Endothelial cell of umbilical vein (primary cell): ENCODE measurements at regions not wholly inside any gene's neighbourhood (a gene's known extent, or its start where the extent isn't known, plus 50 kb on each side); places are given as distances from the start of the nearest gene placed in this dataset.

Experiments
- BruUV-seq: library from RNA; stranded (reverse); fragments of 400-500 nt; replicated peaks from 2 replicates; lab custom pipeline; 2021; lab: Mats Ljungman, UMichigan
- CTCF ChIA-PET: fragments of 300-600, 350-600 bp; sonication (Branson Sonifier 250); formaldehyde crosslinking; loops from one replicate; lab custom pipeline; 2021; ENCODE audit warnings: antibody characterized with exemption, inconsistent platforms; lab: Charles Lee
- POLR2A ChIA-PET: fragments of 300-600, 350-600 bp; sonication (Branson Sonifier 250); formaldehyde crosslinking; loops from one replicate; lab custom pipeline; 2021; ENCODE audit warnings: antibody characterized with exemption, inconsistent platforms; lab: Charles Lee
- DNase-seq: peaks from one replicate; pipeline ENCODE4 v3.0.0-alpha.2; 2011; ENCODE audit warnings: low read depth, low spot score
- FAIRE-seq: peaks from 2 replicates; lab custom pipeline; 2011; peaks lifted over from hg19 to GRCh38; lab: Jason Lieb, UNC
- H2AFZ ChIP-seq: 2 replicates; pipeline ENCODE4 v1.6.0; 2012; ENCODE audit warnings: low read depth, low read length, control low read depth, inconsistent platforms
- H3K27ac ChIP-seq: 2 replicates; pipeline ENCODE4 v1.5.1; 2011; ENCODE audit warnings: low read depth, mild to moderate bottlenecking, control low read depth, low read length, moderate library complexity; ENCODE audit not compliant: insufficient read depth
- H3K27me3 ChIP-seq, 2 experiments: 2 replicates each; pipeline versions ENCODE4 v1.6.0 to v1.6.1; 2011; ENCODE audit warnings: low read length in 2 of 2, mixed read lengths in 1 of 2; ENCODE audit not compliant: control insufficient read depth in 2 of 2, insufficient read depth in 2 of 2
- H3K36me3 ChIP-seq, 2 experiments: 2 replicates in 1 of 2; 3 replicates in 1 of 2; pipeline ENCODE4 v1.5.1; 2011; ENCODE audit warnings: low read length in 2 of 2, mild to moderate bottlenecking in 1 of 2, moderate library complexity in 1 of 2; ENCODE audit not compliant: control insufficient read depth in 2 of 2, insufficient read depth in 2 of 2; ENCODE audit errors: extremely low read depth in 1 of 2
- H3K4me1 ChIP-seq: 3 replicates; pipeline ENCODE4 v1.5.1; 2011; ENCODE audit warnings: mild to moderate bottlenecking, low read length; ENCODE audit not compliant: control insufficient read depth, insufficient read depth; ENCODE audit errors: extremely low read depth
- H3K4me2 ChIP-seq: 2 replicates; pipeline ENCODE4 v1.6.1; 2011; ENCODE audit warnings: low read length, control low read depth, mixed read lengths; ENCODE audit not compliant: insufficient read depth
- H3K4me3 ChIP-seq, 3 experiments: fragments of 200-600 bp in 1 of 3; sonication (generic), shearing (Covaris generic) in 1 of 3; replicated peaks in 1 of 3; 2 replicates each; pipeline ENCODE4 v1.5.1; 2011 to 2016; ENCODE audit warnings: control low read depth in 3 of 3, low read length in 3 of 3, mild to moderate bottlenecking in 2 of 3, inconsistent platforms in 1 of 3, low read depth in 1 of 3, moderate library complexity in 1 of 3; ENCODE audit not compliant: insufficient read depth in 1 of 3
- H3K79me2 ChIP-seq: 2 replicates; pipeline ENCODE4 v1.6.0; 2012; ENCODE audit warnings: low read length, inconsistent platforms; ENCODE audit not compliant: control insufficient read depth, insufficient read depth
- H3K9ac ChIP-seq: replicated peaks from 2 replicates; pipeline ENCODE3; 2011; ENCODE audit warnings: low read length, control low read depth; ENCODE audit not compliant: insufficient read depth; ENCODE audit errors: extremely low read depth
- H3K9me1 ChIP-seq: replicated peaks from 3 replicates; pipeline ENCODE4 v1.6.0; 2011; ENCODE audit warnings: mild to moderate bottlenecking, low read length; ENCODE audit not compliant: control insufficient read depth, insufficient read depth; ENCODE audit errors: extremely low read depth
- H3K9me3 ChIP-seq: replicated peaks from 2 replicates; pipeline ENCODE4 v1.5.1; 2012; ENCODE audit warnings: low read length, inconsistent platforms; ENCODE audit not compliant: control insufficient read depth, insufficient read depth
- H4K20me1 ChIP-seq: replicated peaks from 2 replicates; pipeline ENCODE3; 2011; ENCODE audit warnings: mild to moderate bottlenecking, low read length; ENCODE audit not compliant: control insufficient read depth, insufficient read depth; ENCODE audit errors: extremely low read depth
- EZH2 ChIP-seq: IDR thresholded peaks from 2 replicates; pipeline ENCODE4 v1.6.1; 2012; ENCODE audit warnings: borderline replicate concordance, low read depth, mild to moderate bottlenecking, moderate library complexity, low read length, inconsistent platforms; ENCODE audit not compliant: severe bottlenecking
- FOS ChIP-seq: IDR thresholded peaks from 2 replicates; pipeline ENCODE4 v1.6.1; 2011; ENCODE audit warnings: mild to moderate bottlenecking, low read length, moderate library complexity, borderline replicate concordance; ENCODE audit not compliant: insufficient read depth
- GATA2 ChIP-seq: IDR thresholded peaks from 2 replicates; pipeline ENCODE4 v1.7.0; 2011; ENCODE audit warnings: low read depth, mild to moderate bottlenecking, moderate library complexity, mixed read lengths, low read length; ENCODE audit not compliant: insufficient read length, insufficient read depth
- JUN ChIP-seq: IDR thresholded peaks from 2 replicates; pipeline ENCODE4 v1.6.1; 2011; ENCODE audit warnings: borderline replicate concordance, low read depth; ENCODE audit not compliant: insufficient read length, insufficient read depth
- MYC ChIP-seq: IDR thresholded peaks from one replicate; pipeline ENCODE4 v1.6.1; 2011; ENCODE audit warnings: mild to moderate bottlenecking, low read depth, low read length
- POLR2A ChIP-seq: IDR thresholded peaks from 2 replicates; pipeline ENCODE4 v1.6.1; 2012; ENCODE audit warnings: low read depth, mild to moderate bottlenecking, control low read depth, low read length
- dilution Hi-C: fragments of 300-500 bp; cut with MboI; formaldehyde crosslinking; loops from one replicate; pipeline ENCODE4 v1.15.0; 2019; ENCODE audit warnings: low sequenced_read_pairs; ENCODE audit not compliant: extremely low pct_ligation_motif_present
- intact Hi-C: fragments of 100-400 bp; cut with micrococcal nuclease; formaldehyde crosslinking; loops from one replicate; pipeline ENCODE4 v1.10.0; 2022

GRCh38 chr10:107614939-107615685 is 450.6 kb upstream of the SORCS1 start:
- no TSS peak for BruUV-seq
- H3K9ac ChIP-seq: no peak overlapping the region
- H3K4me1 ChIP-seq: no peaks in the 10 kb centered on the region
- dilution Hi-C loops: no loop called here
- H3K9me1 ChIP-seq: no peaks in the 10 kb centered on the region
- H4K20me1 ChIP-seq: no peaks in the 10 kb centered on the region
- DNase-seq: no peak
- no peak overlapping the region for H2AFZ ChIP-seq
- no peaks in the 10 kb centered on the region for H3K36me3 ChIP-seq
- no peak for FAIRE-seq
- no peaks in the 10 kb centered on the region for H3K9me3 ChIP-seq
- no peaks in the 10 kb centered on the region for H3K79me2 ChIP-seq
- no peaks in the 10 kb centered on the region for H3K27me3 ChIP-seq
- no peak overlapping the region for H3K27ac ChIP-seq
- H3K4me2 ChIP-seq: no peak overlapping the region
- no peak overlapping the region for H3K4me3 ChIP-seq
- no peak for TF ChIP-seq JUN
- TF ChIP-seq POLR2A: no peak
- no peak for TF ChIP-seq FOS
- no peak for TF ChIP-seq EZH2
- POLR2A ChIA-PET: no interaction called here
- intact Hi-C loops: no loop called here
- CTCF ChIA-PET: no interaction called here

GRCh38 chr10:107611115-107611514 is 446.6 kb upstream of the SORCS1 start:
- no TSS peak for BruUV-seq
- ChIA-PET POLR2A (no interaction called here), CTCF (no interaction called here)
- no peak overlapping the region for H3K4me3 ChIP-seq
- H2AFZ ChIP-seq: no peak overlapping the region
- no peaks in the 10 kb centered on the region for H4K20me1 ChIP-seq
- H3K79me2 ChIP-seq: no peaks in the 10 kb centered on the region
- TF ChIP-seq GATA2 (no peak), JUN (no peak), MYC (no peak), EZH2 (no peak)
- H3K9me3 ChIP-seq: no peaks in the 10 kb centered on the region
- no peak overlapping the region for H3K9ac ChIP-seq
- H3K27me3 ChIP-seq: no peaks in the 10 kb centered on the region
- intact Hi-C loops (no loop called here), dilution Hi-C loops (no loop called here)
- FAIRE-seq (no peak), DNase-seq (no peak)
- no peaks in the 10 kb centered on the region for H3K4me1 ChIP-seq
- no peaks in the 10 kb centered on the region for H3K36me3 ChIP-seq
- H3K4me2 ChIP-seq: no peak overlapping the region
- H3K9me1 ChIP-seq: no peaks in the 10 kb centered on the region
- no peak overlapping the region for H3K27ac ChIP-seq
